ENCODE measurements at regions not wholly inside any gene's neighbourhood (a gene's known extent, or its start where the extent isn't known, plus 50 kb on each side); places are given as distances from the start of the nearest gene placed in this dataset.
"Not testable (repeated sequence)": the region's sequence is repeated elsewhere in the genome, so short reads cannot be mapped to it uniquely, and the experiment has no call there.

- no peaks in the 10 kb centered on the region for H3K4me1 ChIP-seq (ENCODE audit: control insufficient read depth in 4 of 4, insufficient read depth in 4 of 4, low read length in 3 of 4)
- TF ChIP-seq FOXA1 (IDR thresholded peaks at IDR 0.05), result no peak
- TF ChIP-seq TAF1 (conservative IDR thresholded peaks at IDR 0.05), result no peak
- TF ChIP-seq FOXA2 (IDR thresholded peaks at IDR 0.05), result no peak
- TF ChIP-seq CTCF (IDR thresholded peaks at IDR 0.05; ENCODE audit: low read depth, low read length, missing input control), result no peak
- no peak for TF ChIP-seq HNF4A (conservative IDR thresholded peaks at IDR 0.05)
- TF ChIP-seq HNF4G (IDR thresholded peaks at IDR 0.05), result no peak
- no peak for TF ChIP-seq REST (IDR thresholded peaks at IDR 0.05)
- no peak for TF ChIP-seq JUND (IDR thresholded peaks at IDR 0.05)
- no peaks in the 10 kb centered on the region for H3K9me3 ChIP-seq (ENCODE audit: control insufficient read depth in 4 of 4, low read length in 3 of 4)
Measured at GRCh38 chr1:148289647-148290046, 137.6 kb upstream of the NBPF11 start.

GRCh38 chr1:148285946-148286345, 133.9 kb upstream of the NBPF11 start:
- not testable (repeated sequence) for H3K27ac ChIP-seq (ENCODE audit: low read depth in 1 of 2, low read length in 2 of 2); DNase-seq (ENCODE audit: low spot score); H3K4me1 ChIP-seq (ENCODE audit: control insufficient read depth in 4 of 4, insufficient read depth in 4 of 4, low read length in 3 of 4); H3K4me3 ChIP-seq (ENCODE audit: low read depth in 1 of 3, low read length in 3 of 3); H3K36me3 ChIP-seq (ENCODE audit: control insufficient read depth in 4 of 4, insufficient read depth in 3 of 4, low read depth in 1 of 4, low read length in 3 of 4); H3K9ac ChIP-seq (ENCODE audit: low read depth in 1 of 2, low read length in 2 of 2); H3K9me3 ChIP-seq (ENCODE audit: control insufficient read depth in 4 of 4, low read length in 3 of 4); H3K27me3 ChIP-seq (ENCODE audit: control insufficient read depth in 4 of 4, insufficient read depth in 4 of 4, low read length in 3 of 4)
- WGBS, result 22% methylated on average over 2 of the region's 2 CpGs

More at GRCh38 chr1:148289647-148290046, 137.6 kb upstream of the NBPF11 start:
- no peak overlapping the region for H3K4me3 ChIP-seq (ENCODE audit: low read depth in 1 of 3, low read length in 3 of 3)
- no peak overlapping the region for H3K27ac ChIP-seq (ENCODE audit: low read depth in 1 of 2, low read length in 2 of 2)
- no peak for DNase-seq (ENCODE audit: low spot score)
- peaks cover 0 to 3% (median 0%) of the 10 kb centered on the region in 4 donors for H3K27me3 ChIP-seq (ENCODE audit: control insufficient read depth in 4 of 4, insufficient read depth in 4 of 4, low read length in 3 of 4)
- no peak overlapping the region for H3K9ac ChIP-seq (ENCODE audit: low read depth in 1 of 2, low read length in 2 of 2)
- no peaks in the 10 kb centered on the region for H3K36me3 ChIP-seq (ENCODE audit: control insufficient read depth in 4 of 4, insufficient read depth in 3 of 4, low read depth in 1 of 4, low read length in 3 of 4)

- not testable (repeated sequence) for DNase-seq (ENCODE audit: low spot score); H3K4me1 ChIP-seq (ENCODE audit: control insufficient read depth in 4 of 4, insufficient read depth in 4 of 4, low read length in 3 of 4); H3K27ac ChIP-seq (ENCODE audit: low read depth in 1 of 2, low read length in 2 of 2); H3K9me3 ChIP-seq (ENCODE audit: control insufficient read depth in 4 of 4, low read length in 3 of 4); H3K27me3 ChIP-seq (ENCODE audit: control insufficient read depth in 4 of 4, insufficient read depth in 4 of 4, low read length in 3 of 4); H3K36me3 ChIP-seq (ENCODE audit: control insufficient read depth in 4 of 4, insufficient read depth in 3 of 4, low read depth in 1 of 4, low read length in 3 of 4); H3K4me3 ChIP-seq (ENCODE audit: low read depth in 1 of 3, low read length in 3 of 3); H3K9ac ChIP-seq (ENCODE audit: low read depth in 1 of 2, low read length in 2 of 2)
- WGBS, result no CpG with 5 or more reads among the region's 50 CpGs
Measured at GRCh38 chr1:148280831-148281572, 128.9 kb upstream of the NBPF11 start.

DNA sequence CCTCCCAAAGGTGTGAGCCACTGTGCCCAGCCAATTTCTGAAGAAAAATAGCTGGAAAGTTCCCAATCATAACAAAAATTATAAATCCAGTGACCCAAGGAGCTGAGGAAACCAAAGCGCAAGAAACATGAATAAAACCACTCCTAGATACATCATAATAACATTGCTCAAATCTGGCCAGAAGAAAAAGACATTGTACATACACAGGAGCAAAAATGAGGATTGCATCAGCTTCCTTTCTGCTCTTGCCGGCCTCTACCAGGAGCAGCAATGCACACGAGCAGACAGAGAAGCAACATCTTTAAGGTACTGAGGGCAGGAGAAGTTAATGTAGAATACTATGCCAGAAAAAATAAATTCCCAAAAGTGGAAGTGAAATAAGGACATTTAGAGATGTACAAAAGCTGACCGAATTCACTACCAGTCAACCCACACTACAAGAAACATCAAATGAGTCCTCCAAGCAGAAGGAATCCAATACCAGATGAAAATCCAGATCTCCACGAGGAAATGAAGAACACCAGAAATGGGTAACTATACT, 127.0 kb upstream of the NBPF11 start:
- not testable (repeated sequence) for H3K4me3 ChIP-seq (ENCODE audit: low read depth in 1 of 3, low read length in 3 of 3); H3K27ac ChIP-seq (ENCODE audit: low read depth in 1 of 2, low read length in 2 of 2); H3K4me1 ChIP-seq (ENCODE audit: control insufficient read depth in 4 of 4, insufficient read depth in 4 of 4, low read length in 3 of 4); DNase-seq (ENCODE audit: low spot score); H3K36me3 ChIP-seq (ENCODE audit: control insufficient read depth in 4 of 4, insufficient read depth in 3 of 4, low read depth in 1 of 4, low read length in 3 of 4); H3K9me3 ChIP-seq (ENCODE audit: control insufficient read depth in 4 of 4, low read length in 3 of 4); H3K9ac ChIP-seq (ENCODE audit: low read depth in 1 of 2, low read length in 2 of 2); H3K27me3 ChIP-seq (ENCODE audit: control insufficient read depth in 4 of 4, insufficient read depth in 4 of 4, low read length in 3 of 4)
- WGBS, result 79% methylated on average over 5 of the region's 5 CpGs

- H3K27ac ChIP-seq (ENCODE audit: low read depth in 1 of 2, low read length in 2 of 2); H3K4me3 ChIP-seq (ENCODE audit: low read depth in 1 of 3, low read length in 3 of 3); H3K9ac ChIP-seq (ENCODE audit: low read depth in 1 of 2, low read length in 2 of 2); H3K36me3 ChIP-seq (ENCODE audit: control insufficient read depth in 4 of 4, insufficient read depth in 3 of 4, low read depth in 1 of 4, low read length in 3 of 4); H3K4me1 ChIP-seq (ENCODE audit: control insufficient read depth in 4 of 4, insufficient read depth in 4 of 4, low read length in 3 of 4); DNase-seq (ENCODE audit: low spot score); H3K9me3 ChIP-seq (ENCODE audit: control insufficient read depth in 4 of 4, low read length in 3 of 4); H3K27me3 ChIP-seq (ENCODE audit: control insufficient read depth in 4 of 4, insufficient read depth in 4 of 4, low read length in 3 of 4): not testable (repeated sequence)
- WGBS, result 27% methylated on average over 2 of the region's 2 CpGs
Measured at GRCh38 chr1:148277865-148278279, 125.8 kb upstream of the NBPF11 start.

DNA sequence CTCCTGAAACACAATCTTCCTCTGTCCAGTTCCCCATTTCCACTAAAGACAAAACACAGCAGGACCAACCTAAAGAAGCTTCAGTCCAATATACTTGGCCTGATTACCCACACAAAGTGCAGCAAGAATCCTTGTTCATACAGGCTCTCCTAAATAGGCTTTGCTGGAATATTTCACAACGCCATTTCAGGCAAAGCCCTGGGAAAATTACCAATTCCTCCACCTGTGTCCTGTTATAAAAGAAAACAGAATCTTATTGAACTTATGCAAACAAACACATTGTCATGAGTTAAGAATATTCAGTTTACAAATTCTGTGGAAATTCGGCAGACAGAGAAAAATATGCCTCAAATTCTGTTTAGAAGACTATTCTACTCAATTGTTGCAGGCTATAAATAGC, 115.0 kb upstream of the NBPF11 start:
- WGBS, result 86% methylated on average over 2 of the region's 2 CpGs
- H3K36me3 ChIP-seq (ENCODE audit: control insufficient read depth in 4 of 4, insufficient read depth in 3 of 4, low read depth in 1 of 4, low read length in 3 of 4); DNase-seq (ENCODE audit: low spot score): not testable (repeated sequence)

More for the DNA sequence above, 115.0 kb upstream of the NBPF11 start:
- H3K4me3 ChIP-seq (ENCODE audit: low read depth in 1 of 3, low read length in 3 of 3); H3K27me3 ChIP-seq (ENCODE audit: control insufficient read depth in 4 of 4, insufficient read depth in 4 of 4, low read length in 3 of 4); H3K9ac ChIP-seq (ENCODE audit: low read depth in 1 of 2, low read length in 2 of 2); H3K9me3 ChIP-seq (ENCODE audit: control insufficient read depth in 4 of 4, low read length in 3 of 4); H3K27ac ChIP-seq (ENCODE audit: low read depth in 1 of 2, low read length in 2 of 2); H3K4me1 ChIP-seq (ENCODE audit: control insufficient read depth in 4 of 4, insufficient read depth in 4 of 4, low read length in 3 of 4): not testable (repeated sequence)

Data from liver (tissue), 8 donors.